ENCODE measurements at regions not wholly inside any gene's neighbourhood (a gene's known extent, or its start where the extent isn't known, plus 50 kb on each side); places are given as distances from the start of the nearest gene placed in this dataset.
A peak's percentile ranks its signal among the peaks of the same experiment; 100 is the strongest.
"Not testable (repeated sequence)": the region's sequence is repeated elsewhere in the genome, so short reads cannot be mapped to it uniquely, and the experiment has no call there.

GRCh38 chr12:67837876-67838275 is 151.4 kb upstream of the IFNG-AS1 start:
- no peak for DNase-seq (ENCODE audit: low spot score)

GRCh38 chr12:67842124-67842523 is 147.1 kb upstream of the IFNG-AS1 start:
- no peak for DNase-seq (ENCODE audit: low spot score)

GRCh38 chr12:67843257-67843656 is 146.0 kb upstream of the IFNG-AS1 start:
- no peak for DNase-seq (ENCODE audit: low spot score)

GRCh38 chr12:67852701-67853100 is 136.5 kb upstream of the IFNG-AS1 start:
- no peak for DNase-seq (ENCODE audit: low spot score)

- no peak for DNase-seq (ENCODE audit: low spot score)
Observed at GRCh38 chr12:67853204-67853603, 136.0 kb upstream of the IFNG-AS1 start.

- DNase-seq (ENCODE audit: low spot score): no peak
Observed at GRCh38 chr12:67854351-67854750, 134.9 kb upstream of the IFNG-AS1 start.

GRCh38 chr12:67855103-67855502 is 134.1 kb upstream of the IFNG-AS1 start:
- no peak for DNase-seq (ENCODE audit: low spot score)

GRCh38 chr12:67871231-67871630 is 118.0 kb upstream of the IFNG-AS1 start:
- DNase-seq (ENCODE audit: low spot score): no peak

GRCh38 chr12:67873355-67873754 is 115.9 kb upstream of the IFNG-AS1 start:
- DNase-seq (ENCODE audit: low spot score): no peak

GRCh38 chr12:67876305-67876915 is 112.8 kb upstream of the IFNG-AS1 start:
- no peak for DNase-seq (ENCODE audit: low spot score)

GRCh38 chr12:67877727-67878126 is 111.5 kb upstream of the IFNG-AS1 start:
- DNase-seq (ENCODE audit: low spot score): no peak

GRCh38 chr12:67879937-67880336 is 109.3 kb upstream of the IFNG-AS1 start:
- no peak for DNase-seq (ENCODE audit: low spot score)

- DNase-seq (ENCODE audit: low spot score): no peak
Observed at GRCh38 chr12:67881565-67881964, 107.7 kb upstream of the IFNG-AS1 start.

GRCh38 chr12:67884596-67884995 is 104.7 kb upstream of the IFNG-AS1 start:
- DNase-seq (ENCODE audit: low spot score): no peak

GRCh38 chr12:67885375-67886169 is 103.7 kb upstream of the IFNG-AS1 start:
- DNase-seq (ENCODE audit: low spot score): no peak

GRCh38 chr12:67887065-67887464 is 102.2 kb upstream of the IFNG-AS1 start:
- DNase-seq (ENCODE audit: low spot score): no peak

- no peak for DNase-seq (ENCODE audit: low spot score)
Observed at GRCh38 chr12:67889931-67890330, 99.3 kb upstream of the IFNG-AS1 start.

- DNase-seq (ENCODE audit: low spot score): no peak
Observed at GRCh38 chr12:67890726-67891258, 98.5 kb upstream of the IFNG-AS1 start.

GRCh38 chr12:67891596-67891995 is 97.7 kb upstream of the IFNG-AS1 start:
- peak; percentile 18 for DNase-seq (ENCODE audit: low spot score)

- no peak for DNase-seq (ENCODE audit: low spot score)
Observed at GRCh38 chr12:67892259-67893021, 96.8 kb upstream of the IFNG-AS1 start.

- no peak for DNase-seq (ENCODE audit: low spot score)
Observed at GRCh38 chr12:67893022-67893580, 96.1 kb upstream of the IFNG-AS1 start.

- DNase-seq (ENCODE audit: low spot score): not testable (repeated sequence)
Observed at GRCh38 chr12:67900418-67900817, 88.8 kb upstream of the IFNG-AS1 start.

All from SK-N-DZ (cell line).